HepG2 (cell line): ENCODE measurements at regions not wholly inside any gene's neighbourhood (a gene's known extent, or its start where the extent isn't known, plus 50 kb on each side); places are given as distances from the start of the nearest gene placed in this dataset.

Experiments used
- ATAC-seq: fragments of 200-7000 bp; cut with Tn5 transposase; 3 replicates; pipeline ENCODE4 v1.9.1; 2020; ENCODE audit warnings: mild to moderate bottlenecking, moderate library complexity
- BruUV-seq: library from RNA; stranded (reverse); fragments of 400-500 nt; replicated peaks from 2 replicates; lab custom pipeline; 2021; lab: Mats Ljungman, UMichigan
- CTCF ChIA-PET: fragments of 300-600 bp; formaldehyde crosslinking; extraction: SDS; loops from one replicate; lab custom pipeline; 2021; ENCODE audit warnings: low total read pairs, inconsistent platforms, low intra/inter-chr PET ratio; lab: Yijun Ruan, JAX
- POLR2A ChIA-PET: fragments of 350-600 bp; sonication (Branson Sonifier 250); formaldehyde crosslinking; loops from one replicate; lab custom pipeline; 2020; ENCODE audit warnings: antibody characterized with exemption, inconsistent platforms; lab: Yijun Ruan, JAX
- DNase-seq: peaks from one replicate; pipeline ENCODE4 v3.0.0-alpha.2; 2015; ENCODE audit warnings: low spot score
- FAIRE-seq: peaks from 3 replicates; lab custom pipeline; 2011; peaks lifted over from hg19 to GRCh38; lab: Jason Lieb, UNC
- H2AFZ ChIP-seq: one replicate; pipeline ENCODE4 v1.6.1; 2011; ENCODE audit warnings: low read length, inconsistent platforms
- H3K27ac ChIP-seq: fragments of 300-600 bp; 3 replicates; pipeline ENCODE4 v1.8.0; 2011; ENCODE audit warnings: mixed run types, mild to moderate bottlenecking, mixed read lengths, low read length, inconsistent platforms; ENCODE audit not compliant: insufficient read depth; ENCODE audit errors: extremely low read length
- H3K27me3 ChIP-seq, 2 experiments: fragments of 200-600 bp in 1 of 2; 2 replicates in 1 of 2; 3 replicates in 1 of 2; pipeline versions ENCODE4 v1.6.0 to v1.8.0; 2011; ENCODE audit warnings: low read length in 2 of 2, mild to moderate bottlenecking in 2 of 2, moderate library complexity in 2 of 2, inconsistent platforms in 1 of 2; ENCODE audit not compliant: insufficient read depth in 2 of 2, control insufficient read depth in 1 of 2
- H3K36me3 ChIP-seq, 2 experiments: fragments of 200-600 bp in 1 of 2; replicated peaks in 1 of 2; 2 replicates in 1 of 2; 3 replicates in 1 of 2; pipeline versions ENCODE4 v1.5.1 to v1.8.0; 2011; ENCODE audit warnings: low read length in 2 of 2, inconsistent platforms in 1 of 2; ENCODE audit not compliant: insufficient read depth in 2 of 2, control insufficient read depth in 1 of 2
- H3K4me1 ChIP-seq: 2 replicates; pipeline ENCODE4 v1.5.1; 2012; ENCODE audit warnings: low read length, inconsistent platforms; ENCODE audit not compliant: insufficient read depth
- H3K4me2 ChIP-seq: 2 replicates; pipeline ENCODE4 v1.6.0; 2011; ENCODE audit warnings: low read depth, low read length, inconsistent platforms
- H3K4me3 ChIP-seq, 3 experiments: fragments of 200-600 bp in 1 of 3; sonication (generic), shearing (Covaris generic) in 1 of 3; replicated peaks in 1 of 3; 2 replicates each; pipeline ENCODE4 v1.5.1; 2011 to 2016; ENCODE audit warnings: low read length in 3 of 3, inconsistent platforms in 2 of 3, low read depth in 2 of 3, mild to moderate bottlenecking in 2 of 3, control low read depth in 1 of 3, mixed read lengths in 1 of 3; ENCODE audit not compliant: insufficient read depth in 1 of 3
- H3K79me2 ChIP-seq: one replicate; pipeline ENCODE4 v1.6.1; 2011; ENCODE audit warnings: low read length, inconsistent platforms; ENCODE audit not compliant: insufficient read depth
- H3K9ac ChIP-seq: 2 replicates; pipeline ENCODE4 v1.6.0; 2011; ENCODE audit warnings: mild to moderate bottlenecking, low read depth, low read length, inconsistent platforms; ENCODE audit not compliant: insufficient read depth
- H3K9me3 ChIP-seq: 2 replicates; pipeline ENCODE4 v1.5.1; 2012; ENCODE audit warnings: mild to moderate bottlenecking, low read length
- H4K20me1 ChIP-seq: 2 replicates; pipeline ENCODE4 v1.6.0; 2011; ENCODE audit warnings: inconsistent platforms, mild to moderate bottlenecking, low read length, moderate library complexity; ENCODE audit not compliant: insufficient read depth
- DNMT3B ChIP-seq: conservative IDR thresholded peaks from 2 replicates; pipeline ENCODE4 v1.6.1; 2016; ENCODE audit warnings: missing biosample characterization, control low read depth
- HNRNPLL ChIP-seq: fragments of 200-400 bp; formaldehyde crosslinking; IDR thresholded peaks from 2 replicates; pipeline ENCODE4 v1.6.1; 2017; ENCODE audit warnings: mild to moderate bottlenecking, low read depth, low read length; ENCODE audit not compliant: poor library complexity, severe bottlenecking
- STAG1 ChIP-seq: sonication (generic); formaldehyde crosslinking; IDR thresholded peaks from 2 replicates; pipeline ENCODE4 v1.4.0; 2020; ENCODE audit warnings: missing genetic modification reagents
- XRCC5 ChIP-seq: fragments of 200-400 bp; formaldehyde crosslinking; optimal IDR thresholded peaks from 2 replicates; pipeline ENCODE3; 2017; ENCODE audit warnings: mild to moderate bottlenecking, low read length
- ZBTB42 ChIP-seq: sonication (generic); formaldehyde crosslinking; IDR thresholded peaks from 2 replicates; pipeline ENCODE4 v1.5.0; 2020; ENCODE audit warnings: mild to moderate bottlenecking, missing genetic modification reagents
- ZFP1 ChIP-seq: IDR thresholded peaks from 2 replicates; pipeline ENCODE4 v1.6.1; 2016
- ZNF331 ChIP-seq: sonication (generic); formaldehyde crosslinking; IDR thresholded peaks from 2 replicates; pipeline ENCODE4 v1.4.0; 2020; ENCODE audit warnings: missing genetic modification reagents
- ZNF343 ChIP-seq: sonication (generic); formaldehyde crosslinking; IDR thresholded peaks from 2 replicates; pipeline ENCODE4 v1.4.0; 2020; ENCODE audit warnings: mild to moderate bottlenecking, missing genetic modification reagents
- ZNF720 ChIP-seq: sonication (generic); formaldehyde crosslinking; IDR thresholded peaks from 2 replicates; pipeline ENCODE4 v1.4.0; 2020; ENCODE audit warnings: missing genetic modification reagents
- WGBS: methylation state at CpG from one replicate; pipeline ENCODE4 v1.1.6; 2017; ENCODE audit warnings: low lambda C conversion rate; 5-methylcytosine and 5-hydroxymethylcytosine counted together
- in situ Hi-C: cut with HindIII; loops from 2 replicates; pipeline ENCODE4 v1.10.0; 2017; ENCODE audit warnings: low pct_unique_long_range_greater_than_20kb; ENCODE audit not compliant: extremely low pct_ligation_motif_present
- intact Hi-C: fragments of 100-400 bp; cut with micrococcal nuclease; formaldehyde crosslinking; loops from one replicate; pipeline ENCODE4 v1.10.0; 2022; ENCODE audit not compliant: unreplicated experiment
- TF ChIP-seq, protein P1 (sequence below): sonication (generic); formaldehyde crosslinking; IDR thresholded peaks from 2 replicates; pipeline ENCODE4 v1.5.1; 2020; ENCODE audit warnings: missing genetic modification reagents, mild to moderate bottlenecking, borderline replicate concordance
- TF ChIP-seq, protein P2 (sequence below): sonication (generic); formaldehyde crosslinking; IDR thresholded peaks from 2 replicates; pipeline ENCODE4 v1.5.0; 2020; ENCODE audit warnings: mild to moderate bottlenecking, missing genetic modification reagents, moderate library complexity
- TF ChIP-seq, protein P3 (sequence below): sonication (generic); formaldehyde crosslinking; IDR thresholded peaks from 2 replicates; pipeline ENCODE4 v1.4.0; 2020; ENCODE audit warnings: missing genetic modification reagents
- TF ChIP-seq, protein P4 (sequence below): sonication (generic); formaldehyde crosslinking; IDR thresholded peaks from 2 replicates; pipeline ENCODE4 v1.4.0; 2020; ENCODE audit warnings: mild to moderate bottlenecking, missing genetic modification reagents

DNA sequence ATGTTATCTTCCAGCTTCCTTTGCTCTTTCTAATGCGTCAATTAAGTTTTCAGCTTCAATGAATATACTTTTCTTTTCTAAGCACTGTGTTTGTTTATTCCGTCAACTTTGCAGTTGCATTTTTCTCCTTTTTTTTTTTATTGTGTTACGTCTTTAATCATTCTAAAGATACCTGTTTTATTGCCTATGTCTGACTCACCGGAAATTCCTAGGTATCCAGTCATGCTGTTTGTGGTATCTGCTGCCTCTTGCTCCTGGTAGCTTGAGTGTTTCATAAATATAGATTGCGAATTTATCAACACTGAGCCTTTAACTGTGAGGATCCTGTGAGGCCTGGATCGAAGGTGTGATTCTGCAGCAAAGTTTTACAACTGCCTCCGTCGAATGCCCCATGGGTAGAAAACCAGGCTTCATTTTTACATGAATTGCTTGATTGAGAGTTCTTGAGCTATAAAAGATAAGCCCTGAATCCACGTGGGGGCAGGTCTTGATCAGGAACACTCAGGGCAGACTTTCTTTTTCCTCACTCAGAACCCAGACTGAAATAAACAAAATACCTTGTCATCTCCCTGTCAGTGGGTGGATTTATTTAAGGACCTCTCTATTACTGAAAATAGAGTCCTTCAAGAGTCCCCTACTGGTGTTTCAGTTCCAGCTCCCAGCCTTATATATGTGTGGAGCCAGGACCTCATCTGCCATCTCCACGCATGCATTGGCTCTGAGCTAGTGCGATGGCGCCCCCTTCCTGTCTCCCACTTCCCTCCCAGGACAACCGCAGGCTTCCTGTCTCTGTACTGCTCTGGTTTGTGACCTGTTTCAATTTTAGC is 60.1 kb upstream of the LRRC1 start:
- no peak overlapping the region for H3K9ac ChIP-seq
- H3K4me2 ChIP-seq, result no peak overlapping the region
- no peaks in the 10 kb centered on the region for H3K36me3 ChIP-seq
- WGBS, result 64% methylated on average over 13 of the region's 13 CpGs
- peak; percentile 95 for ATAC-seq
- BruUV-seq, result no TSS peak
- DNase-seq, result peak; percentile 31
- peak; percentile 54 for TF ChIP-seq STAG1 (CRISPR knock-in tag)
- TF ChIP-seq, protein P1, sequence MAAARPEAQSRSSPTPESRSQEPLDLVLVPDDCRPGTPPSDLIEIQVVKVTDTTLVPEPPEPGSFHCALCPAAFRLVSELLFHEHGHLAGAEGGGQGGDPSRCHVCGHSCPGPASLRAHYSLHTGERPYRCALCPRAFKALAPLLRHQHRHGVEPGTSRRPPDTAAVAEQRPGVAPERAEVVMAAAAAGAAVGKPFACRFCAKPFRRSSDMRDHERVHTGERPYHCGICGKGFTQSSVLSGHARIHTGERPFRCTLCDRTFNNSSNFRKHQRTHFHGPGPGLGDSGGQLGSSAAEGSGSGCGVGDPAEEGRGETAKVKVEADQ, result no peak
- TF ChIP-seq, protein P2, sequence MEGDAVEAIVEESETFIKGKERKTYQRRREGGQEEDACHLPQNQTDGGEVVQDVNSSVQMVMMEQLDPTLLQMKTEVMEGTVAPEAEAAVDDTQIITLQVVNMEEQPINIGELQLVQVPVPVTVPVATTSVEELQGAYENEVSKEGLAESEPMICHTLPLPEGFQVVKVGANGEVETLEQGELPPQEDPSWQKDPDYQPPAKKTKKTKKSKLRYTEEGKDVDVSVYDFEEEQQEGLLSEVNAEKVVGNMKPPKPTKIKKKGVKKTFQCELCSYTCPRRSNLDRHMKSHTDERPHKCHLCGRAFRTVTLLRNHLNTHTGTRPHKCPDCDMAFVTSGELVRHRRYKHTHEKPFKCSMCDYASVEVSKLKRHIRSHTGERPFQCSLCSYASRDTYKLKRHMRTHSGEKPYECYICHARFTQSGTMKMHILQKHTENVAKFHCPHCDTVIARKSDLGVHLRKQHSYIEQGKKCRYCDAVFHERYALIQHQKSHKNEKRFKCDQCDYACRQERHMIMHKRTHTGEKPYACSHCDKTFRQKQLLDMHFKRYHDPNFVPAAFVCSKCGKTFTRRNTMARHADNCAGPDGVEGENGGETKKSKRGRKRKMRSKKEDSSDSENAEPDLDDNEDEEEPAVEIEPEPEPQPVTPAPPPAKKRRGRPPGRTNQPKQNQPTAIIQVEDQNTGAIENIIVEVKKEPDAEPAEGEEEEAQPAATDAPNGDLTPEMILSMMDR (CRISPR knock-in tag), result peak; percentile 68
- TF ChIP-seq, protein P3, sequence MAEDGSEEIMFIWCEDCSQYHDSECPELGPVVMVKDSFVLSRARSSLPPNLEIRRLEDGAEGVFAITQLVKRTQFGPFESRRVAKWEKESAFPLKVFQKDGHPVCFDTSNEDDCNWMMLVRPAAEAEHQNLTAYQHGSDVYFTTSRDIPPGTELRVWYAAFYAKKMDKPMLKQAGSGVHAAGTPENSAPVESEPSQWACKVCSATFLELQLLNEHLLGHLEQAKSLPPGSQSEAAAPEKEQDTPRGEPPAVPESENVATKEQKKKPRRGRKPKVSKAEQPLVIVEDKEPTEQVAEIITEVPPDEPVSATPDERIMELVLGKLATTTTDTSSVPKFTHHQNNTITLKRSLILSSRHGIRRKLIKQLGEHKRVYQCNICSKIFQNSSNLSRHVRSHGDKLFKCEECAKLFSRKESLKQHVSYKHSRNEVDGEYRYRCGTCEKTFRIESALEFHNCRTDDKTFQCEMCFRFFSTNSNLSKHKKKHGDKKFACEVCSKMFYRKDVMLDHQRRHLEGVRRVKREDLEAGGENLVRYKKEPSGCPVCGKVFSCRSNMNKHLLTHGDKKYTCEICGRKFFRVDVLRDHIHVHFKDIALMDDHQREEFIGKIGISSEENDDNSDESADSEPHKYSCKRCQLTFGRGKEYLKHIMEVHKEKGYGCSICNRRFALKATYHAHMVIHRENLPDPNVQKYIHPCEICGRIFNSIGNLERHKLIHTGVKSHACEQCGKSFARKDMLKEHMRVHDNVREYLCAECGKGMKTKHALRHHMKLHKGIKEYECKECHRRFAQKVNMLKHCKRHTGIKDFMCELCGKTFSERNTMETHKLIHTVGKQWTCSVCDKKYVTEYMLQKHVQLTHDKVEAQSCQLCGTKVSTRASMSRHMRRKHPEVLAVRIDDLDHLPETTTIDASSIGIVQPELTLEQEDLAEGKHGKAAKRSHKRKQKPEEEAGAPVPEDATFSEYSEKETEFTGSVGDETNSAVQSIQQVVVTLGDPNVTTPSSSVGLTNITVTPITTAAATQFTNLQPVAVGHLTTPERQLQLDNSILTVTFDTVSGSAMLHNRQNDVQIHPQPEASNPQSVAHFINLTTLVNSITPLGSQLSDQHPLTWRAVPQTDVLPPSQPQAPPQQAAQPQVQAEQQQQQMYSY (CRISPR knock-in tag), result no peak
- TF ChIP-seq ZFP1, result no peak
- TF ChIP-seq, protein P4, sequence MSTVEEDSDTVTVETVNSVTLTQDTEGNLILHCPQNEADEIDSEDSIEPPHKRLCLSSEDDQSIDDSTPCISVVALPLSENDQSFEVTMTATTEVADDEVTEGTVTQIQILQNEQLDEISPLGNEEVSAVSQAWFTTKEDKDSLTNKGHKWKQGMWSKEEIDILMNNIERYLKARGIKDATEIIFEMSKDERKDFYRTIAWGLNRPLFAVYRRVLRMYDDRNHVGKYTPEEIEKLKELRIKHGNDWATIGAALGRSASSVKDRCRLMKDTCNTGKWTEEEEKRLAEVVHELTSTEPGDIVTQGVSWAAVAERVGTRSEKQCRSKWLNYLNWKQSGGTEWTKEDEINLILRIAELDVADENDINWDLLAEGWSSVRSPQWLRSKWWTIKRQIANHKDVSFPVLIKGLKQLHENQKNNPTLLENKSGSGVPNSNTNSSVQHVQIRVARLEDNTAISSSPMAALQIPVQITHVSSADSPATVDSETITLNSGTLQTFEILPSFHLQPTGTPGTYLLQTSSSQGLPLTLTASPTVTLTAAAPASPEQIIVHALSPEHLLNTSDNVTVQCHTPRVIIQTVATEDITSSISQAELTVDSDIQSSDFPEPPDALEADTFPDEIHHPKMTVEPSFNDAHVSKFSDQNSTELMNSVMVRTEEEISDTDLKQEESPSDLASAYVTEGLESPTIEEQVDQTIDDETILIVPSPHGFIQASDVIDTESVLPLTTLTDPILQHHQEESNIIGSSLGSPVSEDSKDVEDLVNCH (CRISPR knock-in tag), result no peak
- no peak for TF ChIP-seq ZBTB42 (CRISPR knock-in tag)
- TF ChIP-seq ZNF331 (CRISPR knock-in tag), result 0 out of 2 replicates have a peak, but pooled peaks have one; percentile 13
- no peak for TF ChIP-seq DNMT3B (CRISPR knock-in tag)
- TF ChIP-seq XRCC5, result peak; percentile 25
- TF ChIP-seq ZNF343, result no peak
- TF ChIP-seq HNRNPLL, result no peak
- no peak for TF ChIP-seq ZNF720
- H3K9me3 ChIP-seq, result no peaks in the 10 kb centered on the region
- peaks cover 15% of the 10 kb centered on the region for H3K4me1 ChIP-seq
- no peak overlapping the region for H3K27ac ChIP-seq
- intact Hi-C loops, result no loop called here
- H2AFZ ChIP-seq, result no peak overlapping the region
- FAIRE-seq, result no peak
- ChIA-PET CTCF (no interaction called here), POLR2A (no interaction called here)
- no peak overlapping the region for H3K4me3 ChIP-seq
- H3K79me2 ChIP-seq, result no peaks in the 10 kb centered on the region
- in situ Hi-C loops, result loop anchor here (5.0 kb wide), 1 partner anchor 223 kb away; no protein-coding TSS in a partner anchor
- H4K20me1 ChIP-seq, result no peaks in the 10 kb centered on the region
- no peaks in the 10 kb centered on the region for H3K27me3 ChIP-seq
